HG02678 (cell line): ENCODE measurements at regions not wholly inside any gene's neighbourhood (a gene's known extent, or its start where the extent isn't known, plus 50 kb on each side); places are given as distances from the start of the nearest gene placed in this dataset.

ENCODE experiments used
- ATAC-seq: cut with Tn5 transposase; IDR thresholded peaks from one replicate; pipeline ENCODE4 v1.9.1; 2021; ENCODE audit warnings: mild to moderate bottlenecking, moderate library complexity; ENCODE audit not compliant: unreplicated experiment

DNA sequence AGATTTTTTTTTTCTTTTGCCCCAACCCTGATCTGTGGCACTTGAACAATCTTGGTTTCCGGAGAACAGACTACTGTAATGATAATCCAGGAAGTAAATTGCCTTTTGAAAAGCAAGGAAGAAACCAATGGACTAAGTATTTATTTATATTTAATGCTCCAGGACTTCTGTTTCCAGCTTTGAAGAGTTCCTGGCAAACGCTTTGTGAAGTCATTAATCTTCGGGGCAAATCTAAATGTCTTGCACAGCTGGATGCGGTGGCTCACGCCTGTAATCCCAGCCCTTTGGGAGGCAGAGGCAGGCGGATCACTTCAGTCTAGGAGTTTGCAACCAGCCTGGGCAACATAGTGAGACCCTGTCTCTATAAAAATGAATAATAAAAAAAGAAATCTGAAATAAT, 135.1 kb upstream of the GATA6 start:
- ATAC-seq: no peak

- ATAC-seq: no peak
These were observed 128.9 kb upstream of the GATA6 start for GRCh38 chr18:22040533-22040932.

DNA sequence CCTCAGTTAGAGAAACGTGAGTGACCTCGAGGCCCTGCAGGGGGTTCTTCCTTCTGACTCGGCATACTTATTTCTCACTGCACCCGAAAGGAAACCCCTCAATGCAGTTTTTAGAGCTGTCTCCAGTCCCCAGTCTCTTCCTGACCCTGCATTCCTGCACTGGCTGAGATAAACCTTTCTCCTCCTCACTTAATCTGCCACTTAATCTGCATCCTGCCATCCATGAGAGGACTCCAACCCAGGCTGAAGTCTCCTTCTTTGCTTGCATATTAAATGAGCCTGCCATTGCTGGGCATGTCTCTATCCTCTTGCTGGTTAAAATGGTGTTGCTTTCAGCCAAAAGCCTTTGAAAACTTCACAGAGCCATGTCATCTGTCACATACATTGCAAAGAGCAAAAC, 125.6 kb upstream of the GATA6 start:
- no peak for ATAC-seq

DNA sequence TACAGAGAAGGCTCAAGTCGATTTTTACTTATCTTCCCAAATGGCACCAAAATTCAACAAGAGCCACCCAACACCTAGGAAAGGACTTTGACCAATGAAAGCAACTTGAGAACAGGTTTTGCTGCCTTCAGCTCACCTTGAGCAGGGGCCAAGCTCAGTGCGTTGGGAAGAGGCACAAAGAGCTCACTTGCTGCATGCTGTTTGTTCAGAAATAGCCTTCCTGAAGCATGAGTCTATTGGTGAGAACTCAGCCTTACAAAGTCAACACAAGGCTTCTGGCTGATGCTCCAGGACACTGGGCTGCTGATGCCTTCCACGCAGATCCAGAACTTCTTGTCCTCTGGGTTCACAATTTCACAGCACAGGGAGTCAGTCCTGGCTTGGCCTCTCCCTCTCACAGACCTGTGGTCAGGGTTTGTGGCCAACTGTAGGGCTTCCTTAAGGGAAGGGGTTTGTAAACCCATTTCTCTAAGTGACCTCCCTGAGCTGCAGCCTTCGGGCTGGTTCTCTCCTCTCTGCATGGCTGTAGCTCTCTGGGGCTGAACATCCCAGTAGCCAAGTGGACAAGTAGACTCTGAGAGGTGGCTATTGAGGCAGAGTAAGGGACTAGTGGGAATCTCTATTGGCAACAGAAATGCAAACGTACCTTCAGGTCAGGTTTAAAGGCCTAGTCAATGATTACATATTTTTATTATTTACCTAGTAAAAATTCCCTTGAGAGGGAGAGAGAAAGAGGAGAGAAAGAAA, 124.7 kb upstream of the GATA6 start:
- ATAC-seq: no peak

DNA sequence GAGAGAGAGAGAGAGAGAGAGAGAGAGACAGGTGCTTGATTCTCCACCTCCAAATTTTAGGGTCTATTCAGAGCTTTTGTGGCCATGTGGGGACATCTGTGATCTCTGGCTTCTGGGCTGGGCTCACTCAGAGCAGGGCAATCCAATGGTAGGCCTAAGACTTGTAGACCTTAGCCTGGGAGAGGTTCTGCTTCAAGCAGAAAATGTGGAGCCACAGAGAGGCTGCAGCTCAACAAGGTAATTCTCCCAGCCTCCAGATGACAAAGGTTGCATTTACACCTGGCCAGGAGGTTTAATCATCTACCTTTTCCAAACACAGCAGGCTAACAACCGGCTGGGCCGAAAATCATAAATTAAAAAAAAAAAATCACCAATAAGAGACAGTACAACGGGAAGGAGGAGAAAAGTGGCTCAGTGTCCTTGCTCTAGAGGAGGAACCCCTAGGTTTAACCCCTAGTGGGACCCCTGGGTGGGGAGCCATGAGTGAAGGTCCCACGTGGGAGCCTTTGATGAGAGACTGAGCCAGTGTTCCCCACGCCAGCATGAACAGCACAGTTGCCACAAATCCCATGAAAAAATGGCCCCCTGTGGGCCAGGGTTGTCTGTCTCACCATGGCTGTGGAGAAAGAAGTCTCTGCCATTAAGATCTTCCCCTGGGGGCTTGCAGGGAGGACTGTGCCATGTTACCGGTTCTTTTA, 124.0 kb upstream of the GATA6 start:
- ATAC-seq: no peak

DNA sequence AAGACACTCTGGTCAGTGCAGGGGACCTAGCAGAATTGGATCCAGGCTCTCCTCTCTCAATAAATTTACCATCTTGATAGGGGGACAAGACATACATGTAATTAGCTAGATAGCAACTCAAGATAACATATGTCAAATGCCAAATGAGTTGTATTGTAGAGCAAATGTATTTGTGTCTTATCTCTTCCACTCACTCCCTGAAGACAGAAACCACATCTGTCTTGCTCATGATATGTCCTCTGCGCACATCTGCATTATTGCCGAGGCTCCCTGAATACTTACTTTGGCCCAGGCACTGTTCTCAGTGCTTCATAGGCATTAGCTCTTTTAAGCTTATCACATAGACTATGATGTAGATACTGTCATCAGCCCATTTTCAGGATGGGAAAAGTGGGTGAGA, 122.9 kb upstream of the GATA6 start:
- ATAC-seq: no peak

DNA sequence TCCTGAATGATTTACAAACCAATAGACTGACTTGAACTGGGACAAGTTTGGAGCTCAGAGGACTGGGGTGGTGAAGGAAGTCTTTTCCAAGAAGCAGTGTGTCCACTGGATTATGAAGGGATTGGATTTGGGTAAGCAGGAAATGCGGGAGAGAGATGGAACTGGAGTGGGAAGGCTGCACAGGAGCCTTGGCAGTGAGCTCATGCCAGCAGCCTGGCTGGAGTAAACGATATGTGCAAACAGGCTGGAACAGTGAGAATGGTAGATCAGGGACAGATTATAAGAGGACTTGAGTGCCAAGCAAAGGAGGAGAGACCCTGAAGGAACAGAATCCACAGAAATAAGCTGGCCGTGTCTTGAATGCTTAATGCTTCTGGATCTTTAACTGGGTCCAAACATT, 121.9 kb upstream of the GATA6 start:
- no peak for ATAC-seq

DNA sequence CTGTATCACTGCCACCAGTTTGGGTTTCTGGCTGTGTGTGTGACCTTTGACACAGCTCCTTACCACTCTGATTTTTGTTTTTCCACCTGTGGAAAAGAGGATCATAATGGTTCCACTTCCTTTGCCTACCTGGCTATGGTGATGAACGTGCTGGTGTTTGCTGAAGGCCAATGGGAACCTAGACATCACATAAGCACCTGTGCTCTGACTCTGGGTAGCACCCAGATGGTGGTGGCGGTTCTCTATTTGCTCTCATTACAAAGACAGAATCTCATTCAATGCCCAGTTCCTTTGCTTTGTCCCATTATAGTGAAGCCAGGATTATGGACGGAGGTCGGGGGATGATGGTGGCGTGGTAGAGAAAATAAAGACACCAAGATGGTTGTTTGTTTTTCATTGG, 121.2 kb upstream of the GATA6 start:
- no peak for ATAC-seq

DNA sequence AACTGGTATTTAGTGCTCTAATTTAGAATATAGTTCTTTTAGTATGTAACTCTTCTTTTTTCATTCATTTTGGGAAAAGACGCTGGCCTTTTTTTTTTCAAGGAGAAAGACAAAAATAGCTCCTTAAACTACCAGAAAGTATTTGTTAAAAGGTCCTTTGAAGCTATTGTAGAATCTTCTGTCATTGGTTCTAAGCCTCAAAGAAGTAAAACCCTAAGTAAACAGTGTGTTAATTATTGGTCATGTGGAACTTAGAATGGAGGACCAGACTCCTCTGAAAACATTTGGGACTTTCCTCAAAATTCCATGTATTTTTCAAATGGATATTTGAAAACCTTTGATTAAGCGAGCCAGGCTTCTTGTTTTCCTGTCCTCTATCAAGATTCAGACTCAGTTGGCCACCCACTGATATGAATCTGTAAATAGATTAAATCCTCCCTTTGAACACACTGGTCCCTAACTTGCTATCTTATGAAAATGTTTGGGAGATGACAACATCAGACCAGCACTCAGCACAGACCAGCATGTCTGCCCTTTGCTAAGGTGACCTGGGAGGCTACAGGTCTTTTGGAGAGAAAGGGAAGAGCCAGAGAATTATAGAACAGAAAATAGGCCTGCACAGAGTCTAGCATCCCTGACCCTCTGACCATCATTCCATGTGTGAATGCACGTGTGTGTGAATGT, 120.3 kb upstream of the GATA6 start:
- ATAC-seq: no peak

GRCh38 chr18:22052405-22053105, 116.8 kb upstream of the GATA6 start:
- ATAC-seq: no peak

DNA sequence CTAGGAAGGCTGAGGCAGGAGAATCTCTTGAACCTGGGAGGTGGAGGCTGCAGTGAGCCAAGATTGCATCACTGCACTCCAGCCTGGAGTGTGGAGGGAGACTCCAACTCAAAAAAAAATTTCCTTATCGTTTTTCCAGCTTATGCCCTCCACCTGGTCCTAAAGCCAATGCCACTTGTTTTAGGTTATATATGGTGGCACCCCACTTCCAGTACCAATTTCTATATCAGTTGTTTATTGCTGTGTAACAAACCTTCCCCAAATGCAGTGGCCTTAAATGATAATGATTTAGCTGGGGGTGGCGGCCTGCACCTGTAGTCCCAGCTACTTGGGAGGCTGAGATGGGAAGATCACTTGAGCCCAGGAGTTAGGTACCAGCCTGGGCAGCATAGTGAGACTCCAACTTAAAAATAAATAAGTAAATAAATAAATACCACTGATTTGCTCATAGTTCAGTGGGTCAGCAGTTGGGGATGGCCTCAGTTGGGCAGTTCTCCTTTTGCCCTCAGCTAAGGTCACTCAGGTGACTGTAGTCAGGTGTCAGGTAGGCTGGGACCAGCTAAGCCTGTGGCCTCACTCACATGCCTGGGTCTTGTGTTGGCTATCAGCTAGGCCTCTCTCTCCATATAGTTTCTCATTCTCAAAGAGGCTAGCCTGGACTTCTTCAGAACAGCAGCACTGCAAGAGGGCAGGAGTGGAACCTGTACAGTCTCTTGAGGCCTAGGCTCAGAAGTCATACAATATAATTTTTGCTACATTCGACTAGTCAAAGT, 113.7 kb upstream of the GATA6 start:
- ATAC-seq: no peak

DNA sequence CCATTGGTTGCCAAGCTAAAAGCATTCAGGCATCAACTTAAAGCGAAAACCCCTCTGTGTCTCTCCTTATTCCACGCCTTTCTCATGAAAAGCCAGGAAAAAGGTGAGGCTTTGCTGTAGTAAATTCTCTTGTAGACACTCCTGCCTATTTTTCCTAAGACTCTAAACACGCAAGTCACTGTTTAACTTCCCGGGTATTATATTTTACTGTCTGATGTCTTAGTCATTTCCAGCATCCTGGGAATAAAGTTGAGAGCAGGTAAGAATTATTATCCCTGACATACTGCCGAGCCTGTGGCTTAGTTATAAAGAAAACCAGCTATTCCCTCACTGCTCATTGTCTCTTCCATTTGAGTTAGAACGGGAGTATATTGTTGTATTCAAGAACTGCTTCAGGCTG, 112.4 kb upstream of the GATA6 start:
- no peak for ATAC-seq

DNA sequence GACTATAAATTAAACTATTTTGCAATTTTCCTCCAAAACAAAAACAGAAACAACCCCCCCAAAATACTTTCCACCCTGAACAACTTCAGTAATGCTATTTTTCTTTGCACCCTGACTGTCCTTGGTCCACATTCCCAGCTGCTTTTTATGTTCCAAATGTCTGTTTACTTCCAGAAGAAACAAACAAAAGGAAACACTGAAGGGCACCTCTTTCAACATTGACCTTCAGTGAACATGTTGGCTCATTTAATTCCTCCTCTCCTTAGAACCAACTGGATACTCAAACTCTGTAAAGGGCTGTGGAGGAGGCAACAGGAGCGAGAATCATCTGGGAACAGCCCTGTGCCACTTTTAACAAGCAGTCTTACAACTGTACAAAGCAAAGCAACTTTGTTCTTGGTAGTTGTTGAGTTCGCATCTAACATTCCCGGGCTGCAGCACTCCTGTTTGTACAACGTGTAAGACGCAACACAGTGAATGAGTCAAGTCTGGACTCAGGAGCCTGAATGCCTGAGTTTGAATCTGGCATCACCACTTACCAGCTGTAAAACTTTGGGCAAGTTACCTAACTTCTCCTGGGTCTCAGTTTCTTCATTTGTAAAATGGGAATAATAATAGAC, 111.4 kb upstream of the GATA6 start:
- ATAC-seq: no peak

DNA sequence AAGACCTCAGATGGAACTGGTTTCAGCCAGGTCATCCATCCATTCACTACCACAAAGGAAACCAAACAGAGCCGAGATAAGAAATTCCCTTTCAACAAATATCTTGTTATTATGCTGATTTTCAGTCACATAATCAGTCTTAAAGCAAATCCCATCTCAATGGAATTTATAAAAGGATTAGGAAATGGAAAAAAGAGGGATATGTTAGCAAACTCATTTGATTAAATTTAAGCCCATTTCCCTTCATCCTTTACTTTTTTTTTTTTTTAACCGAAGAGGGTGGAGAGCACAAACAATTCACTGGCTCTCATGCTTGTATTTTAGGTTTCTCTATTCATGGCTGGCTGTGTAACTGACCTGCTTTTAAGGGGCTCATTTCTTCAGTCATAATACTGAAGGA, 109.0 kb upstream of the GATA6 start:
- no peak for ATAC-seq

DNA sequence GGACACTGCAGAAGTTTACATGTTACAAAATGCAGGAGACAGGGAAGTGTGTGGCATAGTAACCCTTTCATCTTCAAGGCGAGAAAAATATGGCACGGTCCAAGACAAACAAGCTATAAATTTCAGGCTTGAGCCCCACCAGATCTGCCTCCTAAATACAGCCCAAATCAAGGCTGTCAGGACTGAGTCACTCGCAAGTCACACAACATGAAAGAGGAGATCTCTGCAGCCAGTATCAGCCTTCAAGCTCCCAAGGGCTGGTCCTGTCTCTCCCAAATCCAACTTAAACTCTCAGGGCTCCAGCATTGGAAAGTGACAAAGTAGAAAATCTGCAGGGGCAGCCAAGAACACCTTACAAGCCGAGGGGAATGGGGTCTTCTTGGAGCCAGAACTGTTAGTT, 106.3 kb upstream of the GATA6 start:
- no peak for ATAC-seq

- ATAC-seq: no peak
These were observed 105.7 kb upstream of the GATA6 start for GRCh38 chr18:22063672-22064071.

DNA sequence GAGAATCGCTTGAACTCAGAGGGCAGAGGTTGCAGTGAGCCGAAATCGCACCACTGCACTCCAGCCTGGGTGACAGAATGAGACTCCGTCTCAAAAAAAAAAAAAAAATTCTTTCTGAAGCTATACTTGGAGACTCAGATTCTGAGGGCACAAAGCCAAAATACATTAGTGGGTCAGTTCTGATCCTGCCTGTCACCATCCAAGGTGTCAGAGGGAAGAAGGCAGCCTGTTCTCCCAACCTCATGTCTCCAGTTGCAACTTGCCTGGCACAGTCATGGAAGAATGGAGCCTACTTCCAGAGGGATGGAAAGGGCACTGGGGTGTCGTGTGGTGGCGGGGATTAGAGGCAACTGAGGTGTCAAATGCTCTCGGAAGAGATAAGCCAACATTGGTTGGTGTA, 104.8 kb upstream of the GATA6 start:
- no peak for ATAC-seq

DNA sequence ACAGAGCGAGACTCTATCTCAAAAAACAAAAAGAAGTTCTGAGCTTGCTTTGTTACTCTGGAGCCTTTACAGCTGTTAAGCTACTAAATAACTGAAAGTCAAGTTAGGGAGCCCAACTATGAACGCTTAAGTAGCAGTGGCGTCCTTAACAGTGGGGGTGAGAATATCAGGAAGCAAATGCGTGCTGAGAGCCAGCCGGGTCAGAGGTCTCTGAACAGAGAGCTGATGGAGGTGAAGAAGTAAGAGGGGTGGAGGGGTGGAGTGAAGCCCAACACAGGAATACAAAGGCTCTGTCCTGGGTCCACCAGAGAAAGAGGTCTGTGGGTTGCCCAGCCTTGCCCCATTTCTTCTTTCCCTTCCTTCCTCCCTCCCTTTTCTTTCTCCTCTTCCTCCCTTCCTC, 104.1 kb upstream of the GATA6 start:
- ATAC-seq: no peak

- ATAC-seq: no peak
These were observed 103.3 kb upstream of the GATA6 start for GRCh38 chr18:22066083-22066485.

DNA sequence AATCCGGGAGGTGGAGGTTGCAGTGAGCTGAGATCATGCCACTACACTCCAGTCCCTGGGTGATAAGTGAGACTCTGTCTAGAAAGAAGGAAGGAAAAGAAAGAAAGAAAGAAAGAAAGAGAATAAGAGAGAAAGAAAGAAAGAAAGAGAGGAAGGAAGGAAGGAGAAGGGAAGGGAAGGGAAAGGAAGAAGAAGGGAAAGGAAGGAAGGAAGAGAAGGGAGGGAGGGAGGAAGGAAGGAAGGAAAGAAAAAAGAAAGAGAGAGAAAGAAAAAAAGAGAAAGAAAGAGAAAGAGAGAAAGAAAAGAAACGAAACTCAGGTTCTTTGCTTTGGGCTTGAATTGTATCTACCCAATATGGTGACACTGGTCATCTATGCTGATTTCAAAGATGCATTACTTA, 102.3 kb upstream of the GATA6 start:
- no peak for ATAC-seq
